ENCODE measurements at regions not wholly inside any gene's neighbourhood (a gene's known extent, or its start where the extent isn't known, plus 50 kb on each side); places are given as distances from the start of the nearest gene placed in this dataset.
A peak's percentile ranks its signal among the peaks of the same experiment; 100 is the strongest.

GRCh38 chr2:39849064-39849463, 70.0 kb upstream of the THUMPD2 start:
- TF ChIP-seq CTCF (IDR thresholded peaks at IDR 0.05): no peak
- TF ChIP-seq POLR2A (IDR thresholded peaks at IDR 0.05): no peak
- H3K27ac ChIP-seq: no peak overlapping the region
- no peaks in the 10 kb centered on the region for H3K9me3 ChIP-seq
- no peaks in the 10 kb centered on the region for H3K36me3 ChIP-seq
- no peak for DNase-seq
- peaks cover 7 to 27% (median 9%) of the 10 kb centered on the region in 3 donors for H3K4me1 ChIP-seq
- 33 to 45% methylated on average over 1 of the region's 1 CpG for WGBS, 2 donors
- H3K4me3 ChIP-seq: no peak overlapping the region
- intact Hi-C loops (cut with DNase I): no loop called here
- no peaks in the 10 kb centered on the region for H3K27me3 ChIP-seq

GRCh38 chr2:39845460-39846146, 66.5 kb upstream of the THUMPD2 start:
- intact Hi-C loops (cut with DNase I): no loop called here
- 44 to 56% methylated on average over 6 of the region's 6 CpGs for WGBS, 2 donors

GRCh38 chr2:39839261-39839848, 60.3 kb upstream of the THUMPD2 start:
- intact Hi-C loops (cut with DNase I): no loop called here
- Histone ChIP-seq H3K4me3 (no peak overlapping the region), H3K4me1 (no peaks in the 10 kb centered on the region), H3K27ac (no peak overlapping the region), H3K9me3 (peaks cover 0 to 8% (median 3%) of the 10 kb centered on the region in 3 donors), H3K36me3 (no peaks in the 10 kb centered on the region), H3K27me3 (no peaks in the 10 kb centered on the region)
- WGBS, 2 donors: 80 to 87% methylated on average over 1 to 3 of the region's 5 CpGs
- TF ChIP-seq CTCF (IDR thresholded peaks at IDR 0.05): no peak
- TF ChIP-seq POLR2A (IDR thresholded peaks at IDR 0.05): no peak
- DNase-seq: no peak

More at GRCh38 chr2:39845460-39846146, 66.5 kb upstream of the THUMPD2 start:
- DNase-seq: no peak
- peak overlapping the region in 3 of 4 donors; percentile 36 to 53 (median 49) for H3K27ac ChIP-seq
- H3K27me3 ChIP-seq: no peaks in the 10 kb centered on the region
- TF ChIP-seq CTCF (IDR thresholded peaks at IDR 0.05): no peak
- H3K9me3 ChIP-seq: no peaks in the 10 kb centered on the region
- H3K4me1 ChIP-seq: peaks cover 0 to 14% (median 0%) of the 10 kb centered on the region in 3 donors
- H3K4me3 ChIP-seq: no peak overlapping the region
- no peaks in the 10 kb centered on the region for H3K36me3 ChIP-seq

GRCh38 chr2:39838589-39838988, 59.5 kb upstream of the THUMPD2 start:
- Histone ChIP-seq H3K4me3 (no peak overlapping the region), H3K27ac (no peak overlapping the region), H3K9me3 (peaks cover 0 to 8% (median 3%) of the 10 kb centered on the region in 3 donors), H3K36me3 (no peaks in the 10 kb centered on the region), H3K4me1 (no peaks in the 10 kb centered on the region), H3K27me3 (no peaks in the 10 kb centered on the region)
- no peak for DNase-seq
- TF ChIP-seq POLR2A (IDR thresholded peaks at IDR 0.05) (no peak), CTCF (IDR thresholded peaks at IDR 0.05) (no peak)
- 89% methylated on average over 1 of the region's 3 CpGs; no CpG with 5 or more reads in 1 of the 2 donors for WGBS, 2 donors
- intact Hi-C loops (cut with DNase I): no loop called here

GRCh38 chr2:39837856-39838453, 58.9 kb upstream of the THUMPD2 start:
- H3K36me3 ChIP-seq: no peaks in the 10 kb centered on the region
- intact Hi-C loops (cut with DNase I): no loop called here
- 38% methylated on average over 6 of the region's 6 CpGs for WGBS, 2 donors

More at GRCh38 chr2:39837856-39838453, 58.9 kb upstream of the THUMPD2 start:
- DNase-seq: no peak
- Histone ChIP-seq H3K4me1 (no peaks in the 10 kb centered on the region), H3K4me3 (no peak overlapping the region), H3K9me3 (peaks cover 0 to 8% (median 3%) of the 10 kb centered on the region in 3 donors), H3K27ac (no peak overlapping the region), H3K27me3 (no peaks in the 10 kb centered on the region)
- TF ChIP-seq CTCF (IDR thresholded peaks at IDR 0.05): peak; percentile 37 to 83 (median 64)
- TF ChIP-seq POLR2A (IDR thresholded peaks at IDR 0.05): no peak
